T-helper 2 cell (primary cell): ENCODE measurements at regions not wholly inside any gene's neighbourhood (a gene's known extent, or its start where the extent isn't known, plus 50 kb on each side); places are given as distances from the start of the nearest gene placed in this dataset.
"Not testable (repeated sequence)": the region's sequence is repeated elsewhere in the genome, so short reads cannot be mapped to it uniquely, and the experiment has no call there.

ENCODE experiments used
- DNase-seq, 5 experiments: peaks; one replicate each; pipeline versions ENCODE4 v3.0.0 to v3.0.0-alpha.2; 2012 to 2022

- DNase-seq: no peak
Observed at GRCh38 chr12:28060871-28061270, 88.3 kb upstream of the PTHLH start.

GRCh38 chr12:28063355-28063880 is 90.9 kb upstream of the PTHLH start:
- DNase-seq: no peak

GRCh38 chr12:28065374-28065773 is 92.8 kb upstream of the PTHLH start:
- peak in 1 of 5 experiments; percentile 19 for DNase-seq

GRCh38 chr12:28065889-28066630 is 93.5 kb upstream of the PTHLH start:
- peak in 1 of 5 experiments; percentile 19 for DNase-seq

GRCh38 chr12:28066879-28067278 is 94.3 kb upstream of the PTHLH start:
- DNase-seq: no peak

- DNase-seq: no peak
Observed at GRCh38 chr12:28068467-28068866, 95.9 kb upstream of the PTHLH start.

- DNase-seq: peak in 1 of 5 experiments; percentile 41
Observed at GRCh38 chr12:28079539-28079938, 107.0 kb upstream of the PTHLH start.

- no peak for DNase-seq
Observed at GRCh38 chr12:28082096-28082495, 108.2 kb upstream of the CCDC91 start.

GRCh38 chr12:28083840-28084678 is 106.2 kb upstream of the CCDC91 start:
- no peak for DNase-seq

GRCh38 chr12:28086521-28087155 is 103.6 kb upstream of the CCDC91 start:
- DNase-seq: peak in 1 of 5 experiments; percentile 11

GRCh38 chr12:28088566-28089272 is 101.5 kb upstream of the CCDC91 start:
- no peak for DNase-seq

GRCh38 chr12:28089338-28089737 is 100.9 kb upstream of the CCDC91 start:
- DNase-seq: no peak

GRCh38 chr12:28090835-28091234 is 99.4 kb upstream of the CCDC91 start:
- no peak for DNase-seq

- DNase-seq: no peak
Observed at GRCh38 chr12:28092396-28092795, 97.9 kb upstream of the CCDC91 start.

- no peak for DNase-seq
Observed at GRCh38 chr12:28096649-28097048, 93.6 kb upstream of the CCDC91 start.

- DNase-seq: no peak
Observed at GRCh38 chr12:28097221-28097620, 93.0 kb upstream of the CCDC91 start.

- DNase-seq: not testable (repeated sequence)
Observed at GRCh38 chr12:28099245-28099644, 91.0 kb upstream of the CCDC91 start.

- DNase-seq: no peak
Observed at GRCh38 chr12:28099871-28100270, 90.4 kb upstream of the CCDC91 start.

GRCh38 chr12:28100717-28101116 is 89.5 kb upstream of the CCDC91 start:
- DNase-seq: no peak

GRCh38 chr12:28104316-28104715 is 85.9 kb upstream of the CCDC91 start:
- DNase-seq: no peak

- no peak for DNase-seq
Observed at GRCh38 chr12:28104903-28105864, 85.1 kb upstream of the CCDC91 start.
